Renal cortical epithelial cell (primary cell): ENCODE measurements at regions not wholly inside any gene's neighbourhood (a gene's known extent, or its start where the extent isn't known, plus 50 kb on each side); places are given as distances from the start of the nearest gene placed in this dataset.

Experiments
- DNase-seq: peaks from one replicate; pipeline ENCODE4 v3.0.0-alpha.2; 2011; ENCODE audit warnings: low read depth

DNA sequence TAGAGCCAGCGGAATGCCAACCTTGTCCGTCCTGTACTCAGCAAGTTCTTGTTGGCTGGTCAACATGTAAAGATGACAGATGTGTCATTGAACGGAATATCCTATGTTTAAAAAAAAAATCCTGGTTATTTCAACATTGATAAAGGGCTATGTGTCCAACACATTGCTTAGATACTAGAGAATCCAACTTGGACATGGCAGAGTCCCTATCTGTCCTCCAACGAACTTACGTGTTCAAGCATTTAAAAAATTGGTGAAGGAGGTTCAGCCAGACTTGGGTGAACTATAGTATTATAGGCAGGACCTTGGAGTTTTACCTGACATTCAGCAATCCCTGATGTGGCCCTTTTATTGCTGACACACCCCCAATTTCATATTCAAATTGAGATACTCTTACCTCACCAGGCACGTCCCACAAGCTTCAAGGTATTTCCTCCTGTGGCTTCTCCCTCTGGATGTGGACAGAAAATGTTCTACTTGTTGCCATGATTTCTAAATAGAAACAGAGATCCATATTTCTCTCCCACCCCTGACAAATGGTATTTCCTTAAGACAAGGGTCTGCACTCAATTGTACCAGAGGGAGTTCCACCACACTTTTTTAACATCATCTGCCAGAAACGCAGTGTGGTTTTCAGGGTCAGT, 207.7 kb upstream of the TPM1 start:
- DNase-seq = no peak

DNA sequence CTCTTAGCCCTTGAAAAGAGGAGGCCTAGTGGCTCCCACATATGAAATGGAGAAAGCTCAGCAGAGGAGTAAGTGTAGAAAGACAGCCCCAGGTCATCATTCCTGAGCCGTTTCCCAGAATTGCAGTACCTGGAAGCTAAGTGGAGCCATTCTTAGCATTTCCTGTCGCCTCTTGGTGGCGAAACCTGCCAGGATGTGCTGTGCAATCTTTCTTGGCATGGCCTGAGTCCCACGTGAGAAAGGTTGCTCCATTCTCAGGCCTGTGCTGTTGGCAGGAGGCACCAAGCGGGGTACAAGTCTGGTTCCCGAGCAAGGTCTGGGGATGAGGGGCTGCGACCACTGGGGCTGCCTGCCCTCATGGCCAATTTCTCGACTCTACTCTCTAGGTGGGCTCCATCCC, 207.2 kb upstream of the TPM1 start:
- DNase-seq = peak; percentile 47

- DNase-seq = no peak
Measured at GRCh38 chr15:62835762-62836161, 206.8 kb upstream of the TPM1 start.

GRCh38 chr15:62840526-62841268, 201.8 kb upstream of the TPM1 start:
- DNase-seq = peak; percentile 66

DNA sequence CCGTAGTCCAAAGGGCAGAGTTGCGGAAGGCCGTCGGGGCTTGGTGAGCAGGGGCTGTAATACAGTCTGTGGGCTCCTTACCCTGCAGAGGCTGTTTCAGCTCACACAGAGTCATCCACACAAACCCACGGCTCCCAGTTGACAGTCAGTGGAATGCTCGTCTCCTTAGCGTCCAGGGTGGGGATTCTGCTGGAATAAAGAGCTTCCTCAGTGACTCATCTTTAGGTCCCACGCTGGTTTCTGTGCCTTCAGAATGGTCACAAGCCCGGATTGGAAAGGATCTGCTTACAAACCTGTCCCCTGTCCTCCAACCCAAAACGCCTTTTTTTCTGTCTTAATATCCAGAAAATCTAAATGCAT, 201.3 kb upstream of the TPM1 start:
- DNase-seq = peak; percentile 58

DNA sequence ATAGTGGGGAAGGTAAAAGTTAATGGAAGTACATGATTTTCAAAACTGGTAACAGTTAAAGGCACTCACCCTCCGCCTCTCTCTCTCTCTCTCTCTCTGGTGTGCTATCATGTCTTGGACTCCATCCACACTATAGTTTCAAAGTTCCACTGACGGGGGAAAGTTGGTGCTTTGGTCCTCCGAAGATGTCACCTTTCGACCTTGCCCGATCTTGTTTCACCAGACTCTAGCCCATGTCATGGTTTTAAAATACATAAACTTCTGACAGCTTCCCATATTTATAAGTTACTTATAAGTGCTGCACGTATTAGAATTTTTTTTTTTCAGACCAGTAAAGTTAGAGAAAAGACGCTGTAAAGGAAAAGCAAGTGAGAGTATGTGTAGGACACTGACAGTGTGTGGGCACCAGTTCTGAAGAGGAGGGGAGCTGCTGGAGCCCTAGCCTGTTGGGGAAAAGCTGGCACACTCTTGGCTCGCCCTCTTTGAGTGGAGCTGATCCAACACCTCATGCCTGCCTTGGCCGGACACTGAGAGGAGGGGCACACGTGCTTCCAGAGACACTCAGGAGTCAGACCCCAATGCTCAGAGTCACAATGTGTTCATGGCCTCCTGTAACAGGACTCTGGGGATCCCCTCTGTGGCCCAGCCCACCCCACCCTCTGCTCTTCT, 200.5 kb upstream of the TPM1 start:
- DNase-seq = no peak

DNA sequence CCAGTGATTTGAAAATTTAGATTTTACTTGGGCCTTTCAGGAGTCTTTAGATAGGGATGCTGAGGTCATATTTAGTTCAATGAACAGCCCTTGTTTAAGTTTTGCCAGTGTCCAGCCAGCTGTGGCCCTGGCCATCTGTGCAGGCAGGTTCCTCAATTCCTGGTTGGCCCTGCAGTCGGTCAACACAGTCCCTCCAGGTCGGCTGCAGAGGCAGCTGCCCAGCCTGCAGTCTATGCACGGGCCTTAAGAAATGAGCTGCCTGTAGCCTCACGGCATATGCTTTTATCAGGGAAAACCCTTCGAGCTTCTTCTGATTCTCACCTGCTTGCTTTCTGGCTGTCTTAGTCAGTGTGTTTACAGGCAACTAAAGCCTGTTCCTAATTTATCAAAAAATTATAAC, 199.2 kb upstream of the TPM1 start:
- no peak for DNase-seq

DNA sequence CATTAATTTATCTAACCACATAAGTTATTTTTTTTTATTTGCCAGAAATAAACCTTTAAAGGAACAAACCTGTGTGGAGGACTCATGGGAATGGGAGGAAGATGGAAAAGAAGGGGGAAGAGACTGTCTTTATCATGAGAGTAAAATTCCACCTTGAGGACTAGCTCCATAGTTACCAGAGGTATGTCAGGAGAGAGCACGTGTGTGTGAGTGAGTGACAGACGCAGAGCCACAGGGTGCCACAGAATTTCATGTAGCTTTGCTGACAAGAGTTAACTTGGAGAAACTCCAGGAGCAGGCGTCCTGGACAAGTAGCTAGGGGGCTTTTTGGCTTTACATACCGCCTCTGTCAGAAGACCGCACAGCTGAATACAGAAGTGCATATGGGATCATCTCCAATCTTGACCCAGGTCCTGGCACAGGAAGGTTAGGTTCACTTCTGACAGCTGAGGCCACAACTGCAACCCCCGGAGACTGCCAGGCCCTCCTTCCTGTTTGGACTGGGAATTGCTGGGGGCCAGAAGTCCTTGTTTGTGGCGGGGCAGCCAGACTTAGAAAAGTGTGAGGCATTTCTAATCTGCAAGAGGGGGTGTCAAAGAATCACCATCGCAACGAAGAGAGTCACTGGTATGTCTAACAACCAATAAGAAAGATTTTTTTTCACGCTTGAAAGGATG, 197.8 kb upstream of the TPM1 start:
- DNase-seq = no peak

GRCh38 chr15:62845241-62846126, 197.1 kb upstream of the TPM1 start:
- DNase-seq = peak; percentile 75

DNA sequence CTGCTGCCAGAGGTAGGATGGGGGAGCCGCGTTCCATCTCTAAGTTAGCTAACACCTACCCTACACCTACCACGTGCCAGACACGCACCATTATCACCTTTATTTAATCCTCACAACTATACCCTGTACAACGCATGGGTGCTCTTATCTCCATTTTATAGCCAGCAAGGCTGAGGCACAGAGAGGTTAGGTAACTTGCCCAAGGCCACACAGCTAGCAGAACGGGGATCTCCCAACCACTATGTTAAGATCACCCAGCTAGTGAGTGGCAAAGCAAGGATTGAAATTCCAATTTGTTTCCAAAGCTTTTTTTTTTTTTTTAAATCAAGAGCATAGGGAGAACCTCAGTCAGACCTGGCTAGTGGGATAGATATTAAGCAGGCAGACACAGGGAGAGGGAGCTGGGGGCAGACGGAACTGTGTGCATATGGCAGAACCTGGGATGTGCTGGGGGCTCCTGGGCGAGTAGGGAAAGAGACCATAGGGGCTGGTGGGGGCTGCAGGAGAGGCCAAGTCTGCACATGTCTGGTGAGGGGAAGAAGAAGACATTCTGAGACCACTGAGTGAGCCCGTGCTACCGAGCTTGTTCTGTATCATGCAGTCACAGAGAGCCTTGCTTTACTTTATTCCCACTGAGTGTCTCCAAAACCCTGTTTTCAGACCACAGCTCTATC, 196.3 kb upstream of the TPM1 start:
- DNase-seq = no peak

DNA sequence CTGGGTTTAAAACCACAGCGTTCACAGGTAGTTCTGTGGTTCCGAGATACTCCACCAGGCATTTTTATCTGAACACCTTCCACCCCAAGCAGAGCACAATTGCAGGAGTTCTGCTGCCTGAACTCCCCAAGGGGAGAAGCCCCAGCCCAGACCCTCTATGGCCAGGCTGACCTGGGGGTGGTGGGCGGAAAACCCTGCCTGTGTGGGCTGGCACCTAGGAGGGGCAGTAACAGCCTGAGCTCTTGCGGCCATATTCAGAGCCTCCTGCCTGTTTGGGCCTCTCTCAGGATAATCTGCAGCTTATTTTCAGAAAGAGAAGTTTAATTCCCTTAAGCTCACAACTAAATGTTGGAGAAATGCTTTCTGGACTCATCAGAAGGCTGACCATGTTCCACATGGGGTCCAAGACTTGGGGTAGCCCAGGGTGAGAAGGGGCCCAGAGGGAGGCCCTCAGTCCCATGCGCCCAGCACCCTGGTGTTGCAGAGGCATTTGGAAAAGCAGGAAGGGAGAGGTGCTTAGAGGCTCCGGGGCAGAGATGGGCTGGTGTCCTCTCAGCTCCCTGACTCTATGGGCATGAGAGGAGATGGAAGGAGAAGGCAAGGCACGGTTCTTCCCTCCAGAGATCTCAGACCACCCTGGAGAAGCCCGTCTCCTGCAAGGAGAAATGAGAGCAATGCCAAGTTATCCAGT, 195.6 kb upstream of the TPM1 start:
- DNase-seq = no peak

- DNase-seq = peak; percentile 69
Measured at GRCh38 chr15:62847900-62848489, 194.6 kb upstream of the TPM1 start.

DNA sequence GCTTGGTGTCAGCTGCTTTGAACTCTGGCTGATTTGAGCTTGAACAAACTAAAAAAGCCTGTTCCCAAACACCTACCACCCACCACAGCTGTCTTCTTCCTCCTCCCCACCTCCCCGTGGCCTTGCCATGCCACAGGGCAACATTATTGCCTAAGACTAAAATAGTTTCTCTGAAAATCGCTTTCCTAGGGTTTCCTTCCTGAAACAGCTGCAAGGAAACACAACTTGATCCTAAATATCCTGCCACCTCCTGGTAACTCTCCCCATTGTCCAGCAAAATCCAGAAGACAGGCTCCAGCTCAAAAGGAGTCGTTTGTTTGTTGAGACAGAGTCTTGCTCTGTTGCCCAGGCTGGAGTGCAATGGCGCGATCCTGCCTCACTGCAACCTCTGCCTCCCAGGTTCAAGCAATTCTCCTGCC, 193.9 kb upstream of the TPM1 start:
- peak; percentile 74 for DNase-seq

- no peak for DNase-seq
Measured at GRCh38 chr15:62849316-62850106, 193.0 kb upstream of the TPM1 start.

- peak; percentile 58 for DNase-seq
Measured at GRCh38 chr15:62850318-62850717, 192.2 kb upstream of the TPM1 start.

GRCh38 chr15:62850791-62851291, 191.7 kb upstream of the TPM1 start:
- DNase-seq = peak; percentile 97

DNA sequence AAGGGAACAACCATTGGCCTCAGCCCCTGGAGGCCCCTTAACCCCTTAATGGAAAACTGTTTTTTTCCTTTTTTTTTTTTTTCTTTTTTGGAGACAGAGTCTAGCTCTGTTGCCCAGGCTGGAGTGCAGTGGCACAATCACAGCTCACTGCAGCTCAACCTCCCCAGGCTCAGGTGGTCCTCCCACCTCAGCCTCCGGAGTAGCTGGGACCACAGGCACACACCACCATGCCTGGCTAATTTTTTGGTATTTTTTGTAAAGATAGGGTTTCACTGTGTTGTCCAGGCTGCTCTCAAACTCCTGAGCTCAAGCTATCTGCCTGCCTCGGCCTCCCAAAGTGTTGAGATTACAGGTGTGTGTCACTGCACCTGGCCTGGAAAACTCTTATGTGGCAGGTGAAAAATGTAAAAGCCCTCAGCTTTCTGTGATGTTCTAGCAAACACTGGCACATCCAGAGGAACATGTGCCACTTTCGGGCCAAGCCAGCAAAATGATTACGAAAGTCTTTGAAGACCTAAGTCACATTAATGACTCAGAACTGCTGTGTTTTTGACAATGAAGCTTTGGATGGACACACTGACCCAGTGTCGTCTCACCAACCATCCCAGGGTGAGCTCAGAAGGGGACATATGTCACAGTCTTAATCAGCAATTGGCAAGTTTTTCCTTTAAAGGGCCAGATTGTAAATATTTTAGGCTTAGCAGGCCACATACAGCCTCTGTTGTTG, 189.3 kb upstream of the TPM1 start:
- peak; percentile 51 for DNase-seq

DNA sequence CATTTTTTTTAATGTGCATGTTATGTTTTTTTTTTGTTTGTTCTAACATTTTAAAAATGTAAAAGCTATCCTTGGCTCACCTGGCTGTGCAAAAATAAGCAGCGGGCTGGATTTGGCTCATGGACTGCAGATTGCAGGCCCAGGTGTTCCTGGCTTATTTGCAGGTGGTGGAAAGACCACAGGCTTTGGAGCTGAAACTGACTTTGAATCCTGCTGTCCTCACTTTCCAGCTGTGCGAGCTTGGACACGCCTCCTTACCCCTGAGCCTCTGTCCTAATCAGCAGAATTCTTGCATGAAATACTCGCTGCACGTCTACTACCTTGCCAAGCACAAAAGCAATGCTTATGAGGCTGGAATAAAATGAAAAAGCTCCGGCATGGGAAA, 188.7 kb upstream of the TPM1 start:
- peak; percentile 34 for DNase-seq
